Kidney (tissue), 13 donors: ENCODE measurements at regions not wholly inside any gene's neighbourhood (a gene's known extent, or its start where the extent isn't known, plus 50 kb on each side); places are given as distances from the start of the nearest gene placed in this dataset.
A peak's percentile ranks its signal among the peaks of the same experiment; 100 is the strongest.

Experiments used
- DNase-seq, 5 donors: peaks; one replicate each; pipeline ENCODE4 v3.0.0-alpha.2; 2013 to 2020
- FAIRE-seq: peaks from 2 replicates; lab custom pipeline; 2012; peaks lifted over from hg19 to GRCh38; lab: Jason Lieb, UNC
- H3K27ac ChIP-seq, 2 donors: one replicate each; pipeline ENCODE4 v1.7.0; 2013; ENCODE audit warnings: low read depth in 2 of 2, low read length in 2 of 2, inconsistent platforms in 1 of 2
- H3K27me3 ChIP-seq: one replicate; pipeline ENCODE4 v1.7.1; 2013; ENCODE audit warnings: low read length, inconsistent platforms; ENCODE audit not compliant: control insufficient read depth, insufficient read depth
- H3K36me3 ChIP-seq, 3 donors: one replicate each; pipeline versions ENCODE4 v1.7.0 to v1.7.1; 2013; ENCODE audit warnings: low read length in 3 of 3, control low read depth in 1 of 3, inconsistent platforms in 1 of 3; ENCODE audit not compliant: insufficient read depth in 3 of 3, control insufficient read depth in 2 of 3
- H3K4me1 ChIP-seq, 3 donors: one replicate each; pipeline versions ENCODE4 v1.7.0 to v1.7.1; 2013; ENCODE audit warnings: low read length in 3 of 3, inconsistent platforms in 1 of 3, low read depth in 1 of 3; ENCODE audit not compliant: control insufficient read depth in 2 of 3, insufficient read depth in 2 of 3
- H3K4me3 ChIP-seq, 3 donors: one replicate each; pipeline versions ENCODE4 v1.7.0 to v1.8.1; 2013; ENCODE audit warnings: low read length in 3 of 3, control low read depth in 1 of 3, inconsistent platforms in 1 of 3
- H3K9ac ChIP-seq, 3 donors: one replicate each; pipeline versions ENCODE4 v1.7.0 to v1.7.1; 2013; ENCODE audit warnings: low read length in 3 of 3, control low read depth in 1 of 3, inconsistent platforms in 1 of 3
- H3K9me3 ChIP-seq, 3 donors: one replicate each; pipeline versions ENCODE4 v1.7.0 to v1.7.1; 2013; ENCODE audit warnings: low read length in 3 of 3, control low read depth in 1 of 3, inconsistent platforms in 1 of 3; ENCODE audit not compliant: control insufficient read depth in 2 of 3, insufficient read depth in 1 of 3
- intact Hi-C: fragments of 100-400 bp; cut with DNase I; formaldehyde crosslinking; loops from one replicate; pipeline ENCODE4 v1.11.1; 2022
- TF ChIP-seq, protein P1 (sequence below): IDR thresholded peaks from 3 replicates; pipeline ENCODE4 v1.5.1; 2012; ENCODE audit warnings: mild to moderate bottlenecking, moderate library complexity, borderline replicate concordance; ENCODE audit not compliant: insufficient read depth; ENCODE audit errors: extremely low read depth
- donor health status: control.
- donor health status: control.
- donor health status: control.
- donor health status: control.
- donor health status: control.
- donor health status: DM: yes; HTN: yes; CAD: no.
- donor health status: Normal renal cell carcinoma (clear cell type).

DNA sequence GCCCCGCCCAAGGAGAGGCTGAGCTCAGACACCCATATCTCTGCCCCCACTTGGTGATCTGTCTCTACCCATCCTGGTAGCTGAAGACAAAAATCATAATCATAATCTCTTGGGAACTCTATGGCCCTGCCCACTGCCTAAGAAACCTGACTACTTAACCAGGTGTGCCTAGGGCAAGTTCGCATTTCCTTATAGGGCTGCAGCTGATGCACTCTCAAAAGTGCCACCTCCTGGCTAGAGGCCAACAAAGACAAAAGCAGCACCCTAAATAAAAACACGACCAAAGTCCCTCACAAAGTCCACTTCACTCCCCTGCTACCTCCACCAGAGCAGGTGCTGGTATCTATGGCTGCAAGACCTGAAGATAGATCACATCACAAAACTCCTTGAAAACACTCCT lies 250.4 kb upstream of the SLITRK3 start:
- intact Hi-C loops = no loop called here
- Histone ChIP-seq H3K9ac (no peak overlapping the region), H3K27me3 (no peaks in the 10 kb centered on the region), H3K4me1 (no peaks in the 10 kb centered on the region), H3K36me3 (no peaks in the 10 kb centered on the region), H3K4me3 (no peak overlapping the region), H3K27ac (no peak overlapping the region), H3K9me3 (no peaks in the 10 kb centered on the region)
- TF ChIP-seq, protein P1, sequence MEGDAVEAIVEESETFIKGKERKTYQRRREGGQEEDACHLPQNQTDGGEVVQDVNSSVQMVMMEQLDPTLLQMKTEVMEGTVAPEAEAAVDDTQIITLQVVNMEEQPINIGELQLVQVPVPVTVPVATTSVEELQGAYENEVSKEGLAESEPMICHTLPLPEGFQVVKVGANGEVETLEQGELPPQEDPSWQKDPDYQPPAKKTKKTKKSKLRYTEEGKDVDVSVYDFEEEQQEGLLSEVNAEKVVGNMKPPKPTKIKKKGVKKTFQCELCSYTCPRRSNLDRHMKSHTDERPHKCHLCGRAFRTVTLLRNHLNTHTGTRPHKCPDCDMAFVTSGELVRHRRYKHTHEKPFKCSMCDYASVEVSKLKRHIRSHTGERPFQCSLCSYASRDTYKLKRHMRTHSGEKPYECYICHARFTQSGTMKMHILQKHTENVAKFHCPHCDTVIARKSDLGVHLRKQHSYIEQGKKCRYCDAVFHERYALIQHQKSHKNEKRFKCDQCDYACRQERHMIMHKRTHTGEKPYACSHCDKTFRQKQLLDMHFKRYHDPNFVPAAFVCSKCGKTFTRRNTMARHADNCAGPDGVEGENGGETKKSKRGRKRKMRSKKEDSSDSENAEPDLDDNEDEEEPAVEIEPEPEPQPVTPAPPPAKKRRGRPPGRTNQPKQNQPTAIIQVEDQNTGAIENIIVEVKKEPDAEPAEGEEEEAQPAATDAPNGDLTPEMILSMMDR = no peak
- DNase-seq = no peak
- FAIRE-seq = no peak

DNA sequence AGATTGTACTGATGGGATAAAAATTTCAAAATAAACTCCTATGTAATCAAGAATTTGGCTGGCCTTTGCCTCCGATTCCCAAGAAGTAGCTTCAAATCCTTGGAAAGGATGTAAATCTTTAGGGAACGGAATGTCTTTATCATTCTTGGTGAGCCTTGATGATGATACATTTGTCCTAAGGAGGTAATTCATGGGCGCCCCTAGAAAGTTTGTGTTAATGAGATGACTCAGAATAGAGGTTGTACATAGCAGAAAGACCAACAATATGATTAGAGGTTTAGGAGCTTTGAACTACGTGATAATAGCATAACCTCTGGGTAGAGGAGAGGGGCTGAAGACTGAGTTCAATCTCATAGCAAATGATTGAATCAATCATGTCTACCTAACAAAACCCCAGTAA lies 248.6 kb upstream of the SLITRK3 start:
- no peak for FAIRE-seq

DNA sequence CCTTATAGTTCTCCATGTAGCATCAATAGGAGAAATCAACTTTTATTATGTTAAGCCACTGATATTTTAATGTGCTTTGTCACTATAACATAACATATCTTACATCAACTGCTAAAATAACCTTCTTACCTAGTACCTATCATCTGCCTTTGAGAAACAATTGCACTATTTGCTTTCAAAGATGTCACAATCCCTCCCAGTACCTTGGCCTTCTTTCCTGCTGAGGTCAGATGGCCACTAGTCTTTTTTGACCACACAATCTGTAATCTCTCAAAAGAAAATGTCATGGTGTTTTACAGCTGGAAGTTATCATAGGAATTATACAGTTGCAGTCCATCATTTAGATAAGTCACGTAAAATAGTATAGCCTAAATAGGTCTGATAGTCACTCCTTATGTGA lies 247.5 kb upstream of the SLITRK3 start:
- no peak overlapping the region for H3K4me3 ChIP-seq
- no peak overlapping the region for H3K9ac ChIP-seq
- H3K4me1 ChIP-seq = no peaks in the 10 kb centered on the region
- TF ChIP-seq, protein P1 = no peak
- intact Hi-C loops = no loop called here
- H3K36me3 ChIP-seq = no peaks in the 10 kb centered on the region
- no peak for DNase-seq
- FAIRE-seq = no peak
- H3K27me3 ChIP-seq = no peaks in the 10 kb centered on the region
- H3K27ac ChIP-seq = no peak overlapping the region
- no peaks in the 10 kb centered on the region for H3K9me3 ChIP-seq

More for the DNA sequence above, 248.6 kb upstream of the SLITRK3 start:
- Histone ChIP-seq H3K4me3 (no peak overlapping the region), H3K9ac (no peak overlapping the region), H3K27me3 (no peaks in the 10 kb centered on the region), H3K36me3 (no peaks in the 10 kb centered on the region), H3K9me3 (no peaks in the 10 kb centered on the region), H3K27ac (no peak overlapping the region), H3K4me1 (no peaks in the 10 kb centered on the region)
- intact Hi-C loops = no loop called here
- TF ChIP-seq, protein P1 = no peak
- no peak for DNase-seq

DNA sequence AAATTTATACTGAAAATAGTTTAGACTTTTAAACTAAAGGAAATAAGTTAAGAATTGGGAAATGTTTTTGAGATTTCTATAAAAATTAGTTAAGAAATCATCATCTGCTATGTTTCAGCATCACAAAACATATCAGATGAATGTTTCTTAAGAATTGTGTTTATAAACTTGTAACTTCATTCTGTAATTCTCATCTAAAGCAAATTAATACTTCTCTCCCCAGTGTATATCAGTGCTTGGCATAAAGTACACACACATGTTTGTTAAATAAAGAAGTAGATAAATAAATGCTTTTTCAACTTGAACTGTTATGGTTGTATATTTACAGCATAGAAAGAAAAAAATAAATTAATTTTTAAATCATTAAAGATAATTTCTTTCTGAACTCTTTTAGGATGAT lies 245.9 kb upstream of the SLITRK3 start:
- H3K9ac ChIP-seq = no peak overlapping the region
- TF ChIP-seq, protein P1 = no peak
- peak; percentile 17 for FAIRE-seq
- intact Hi-C loops = no loop called here
- no peaks in the 10 kb centered on the region for H3K27me3 ChIP-seq
- no peaks in the 10 kb centered on the region for H3K36me3 ChIP-seq
- DNase-seq = no peak
- H3K4me1 ChIP-seq = no peaks in the 10 kb centered on the region
- no peak overlapping the region for H3K27ac ChIP-seq
- no peak overlapping the region for H3K4me3 ChIP-seq
- no peaks in the 10 kb centered on the region for H3K9me3 ChIP-seq
